Muscle of back (tissue), 3 donors: ENCODE measurements at regions not wholly inside any gene's neighbourhood (a gene's known extent, or its start where the extent isn't known, plus 50 kb on each side); places are given as distances from the start of the nearest gene placed in this dataset.

Experiments
- DNase-seq, 3 donors: peaks; one replicate each; pipeline versions ENCODE4 v3.0.0 to v3.0.0-alpha.2; 2013

DNA sequence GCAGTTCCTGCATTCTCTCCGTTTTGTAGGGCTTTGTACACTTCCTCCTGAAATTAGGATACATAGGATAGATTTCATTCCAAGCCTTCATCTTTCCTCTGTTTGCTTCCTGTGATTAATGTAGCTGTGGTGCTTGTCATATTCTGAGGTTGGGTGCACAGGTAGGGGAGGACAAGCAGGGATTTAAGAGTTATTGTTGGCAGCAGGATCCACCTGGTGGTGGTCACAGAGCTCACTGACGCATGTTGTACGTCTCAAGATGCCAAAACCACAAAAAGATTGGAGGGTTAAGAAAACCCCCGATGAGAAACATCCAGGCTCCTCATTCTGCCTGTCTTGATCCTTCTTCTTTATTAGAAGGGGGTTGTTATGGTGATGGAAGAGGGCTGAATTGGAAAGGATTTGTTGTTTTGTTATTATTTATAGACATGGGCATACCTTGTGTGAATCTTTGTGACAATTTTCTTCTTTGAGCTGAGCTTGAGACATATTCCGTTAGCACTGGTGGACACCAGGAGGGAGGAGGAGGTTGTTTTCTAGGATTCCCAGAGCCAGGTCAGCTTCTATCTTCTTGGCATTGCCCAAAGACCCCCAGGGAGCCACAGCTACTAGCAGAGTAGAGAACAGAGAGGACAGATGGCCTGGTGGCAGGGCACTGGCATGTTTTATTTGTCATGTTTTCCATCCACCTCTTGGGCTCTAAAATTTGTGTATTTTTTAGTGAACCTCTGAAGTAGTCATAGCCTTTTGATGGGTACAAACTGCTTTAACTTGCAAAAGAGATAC is 57.7 kb upstream of the LARS2 start:
- DNase-seq = no peak

DNA sequence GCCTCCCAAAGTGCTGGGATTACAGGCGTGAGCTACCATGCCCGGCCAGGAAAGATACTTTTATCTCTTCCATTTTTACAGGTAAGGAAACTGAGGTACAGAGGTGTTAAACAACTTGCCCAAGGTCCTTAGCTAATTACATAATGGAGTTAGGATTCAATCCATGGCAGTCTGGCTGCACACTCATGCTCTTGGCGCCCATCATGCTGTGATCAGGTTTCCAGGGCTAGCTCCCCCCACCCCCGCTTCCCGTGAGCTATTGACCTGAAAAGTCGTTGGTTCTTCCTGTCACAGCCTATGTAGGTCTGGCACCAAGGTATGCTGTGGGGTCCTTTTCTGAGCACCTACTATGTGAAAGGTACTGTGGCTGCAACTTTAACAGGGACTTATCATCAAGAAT is 55.9 kb upstream of the LARS2 start:
- DNase-seq = no peak

DNA sequence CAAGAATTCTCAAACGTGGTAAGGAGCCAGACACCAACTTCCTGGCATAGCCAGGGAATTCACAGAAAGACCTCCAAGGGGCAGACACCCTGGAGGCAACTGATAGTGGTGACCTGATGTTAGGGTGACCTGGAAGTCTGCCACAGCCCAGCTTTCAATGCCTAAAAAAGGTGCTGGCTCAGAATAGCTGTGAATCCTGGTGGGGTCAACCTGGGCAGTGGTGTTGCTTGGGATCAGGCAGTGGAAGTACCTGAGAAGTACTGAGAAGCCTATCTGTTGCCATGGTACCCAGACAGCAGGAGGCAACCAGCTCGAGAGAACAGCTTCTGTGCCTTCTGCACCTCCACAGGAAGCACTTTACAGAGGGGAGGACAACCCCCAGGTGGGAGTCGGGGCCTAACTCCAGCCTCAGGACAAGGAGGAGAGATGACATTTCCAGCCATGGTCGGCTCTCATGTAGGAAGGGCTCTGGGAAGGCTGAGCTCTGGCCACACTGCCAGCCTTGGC is 55.4 kb upstream of the LARS2 start:
- DNase-seq = no peak

DNA sequence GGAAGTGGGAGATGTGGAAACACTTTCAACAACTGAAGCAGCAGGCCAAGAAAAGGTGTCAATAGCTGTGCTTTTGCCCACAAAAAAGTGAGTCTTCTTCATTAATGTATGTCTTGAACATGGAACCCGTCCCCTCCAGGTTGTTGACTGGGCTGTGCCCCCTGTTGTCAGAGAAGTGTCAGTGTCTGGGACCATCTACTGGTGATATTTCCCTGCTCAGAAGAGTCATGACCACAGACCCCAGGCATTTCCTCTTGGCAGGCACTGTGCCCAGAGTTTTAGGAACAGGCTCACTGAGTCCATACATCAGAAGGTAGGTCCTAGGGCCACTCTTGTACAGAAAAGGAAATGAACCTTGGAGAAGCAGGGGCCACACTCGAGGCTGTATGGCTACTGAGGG is 54.8 kb upstream of the LARS2 start:
- peak in 1 of 3 donors; percentile 5 for DNase-seq

DNA sequence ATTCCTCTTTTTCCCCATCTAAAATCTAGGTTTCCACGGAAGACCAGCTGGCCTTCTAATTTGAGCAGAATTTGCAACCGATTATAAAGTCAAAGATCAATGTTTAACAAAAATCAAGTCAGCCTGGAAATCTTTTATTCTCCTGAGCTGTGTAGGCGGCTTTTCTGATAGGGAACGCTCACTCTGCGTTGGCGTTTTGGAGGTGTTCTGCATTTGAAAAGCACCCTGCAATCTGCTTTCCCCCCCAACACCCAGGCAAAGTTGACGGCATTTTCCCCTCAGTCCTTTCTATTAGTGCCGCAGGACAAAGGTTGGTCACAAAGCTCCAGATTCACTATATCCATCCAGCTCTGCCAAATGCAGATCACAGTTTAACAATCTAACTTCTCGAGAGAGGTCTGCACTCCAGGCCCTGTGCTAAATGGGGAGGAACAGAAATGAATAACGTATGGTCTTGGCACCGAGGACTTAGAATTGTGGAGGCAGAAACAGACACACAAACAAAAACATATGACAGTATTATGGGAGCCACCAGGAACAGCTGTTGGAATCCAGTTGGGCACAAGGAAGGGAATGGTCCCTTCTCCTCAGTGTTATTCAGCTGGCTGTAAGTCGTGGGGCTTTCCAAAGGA is 50.4 kb upstream of the LARS2 start:
- DNase-seq = peak; percentile 8 to 57 (median 30)
